ENCODE measurements at regions not wholly inside any gene's neighbourhood (a gene's known extent, or its start where the extent isn't known, plus 50 kb on each side); places are given as distances from the start of the nearest gene placed in this dataset.
"Not testable (repeated sequence)": the region's sequence is repeated elsewhere in the genome, so short reads cannot be mapped to it uniquely, and the experiment has no call there.

- no peak for DNase-seq (ENCODE audit: low read depth)
Observed at GRCh38 chrX:41003506-41004270, 81.6 kb upstream of the USP9X start.

- DNase-seq (ENCODE audit: low read depth): no peak
Observed at GRCh38 chrX:41005445-41005992, 79.7 kb upstream of the USP9X start.

GRCh38 chrX:41009850-41010846 lies 75.1 kb upstream of the USP9X start:
- peak; percentile 86 for DNase-seq (ENCODE audit: low read depth)

- DNase-seq (ENCODE audit: low read depth): no peak
Observed at GRCh38 chrX:41014776-41015360, 70.4 kb upstream of the USP9X start.

GRCh38 chrX:41017785-41018184 lies 67.5 kb upstream of the USP9X start:
- DNase-seq (ENCODE audit: low read depth): not testable (repeated sequence)

GRCh38 chrX:41018391-41019040 lies 66.7 kb upstream of the USP9X start:
- not testable (repeated sequence) for DNase-seq (ENCODE audit: low read depth)

GRCh38 chrX:41019041-41019392 lies 66.2 kb upstream of the USP9X start:
- no peak for DNase-seq (ENCODE audit: low read depth)

- DNase-seq (ENCODE audit: low read depth): no peak
Observed at GRCh38 chrX:41022566-41022965, 62.7 kb upstream of the USP9X start.

- DNase-seq (ENCODE audit: low read depth): no peak
Observed at GRCh38 chrX:41023098-41023497, 62.1 kb upstream of the USP9X start.

GRCh38 chrX:41024335-41024734 lies 60.9 kb upstream of the USP9X start:
- DNase-seq (ENCODE audit: low read depth): not testable (repeated sequence)

GRCh38 chrX:41024755-41025154 lies 60.5 kb upstream of the USP9X start:
- DNase-seq (ENCODE audit: low read depth): no peak

- DNase-seq (ENCODE audit: low read depth): no peak
Observed at GRCh38 chrX:41025926-41026701, 59.1 kb upstream of the USP9X start.

- no peak for DNase-seq (ENCODE audit: low read depth)
Observed at GRCh38 chrX:41026702-41027078, 58.6 kb upstream of the USP9X start.

- DNase-seq (ENCODE audit: low read depth): no peak
Observed at GRCh38 chrX:41029332-41029731, 55.9 kb upstream of the USP9X start.

- DNase-seq (ENCODE audit: low read depth): no peak
Observed at GRCh38 chrX:41031256-41031967, 53.8 kb upstream of the USP9X start.

GRCh38 chrX:41033299-41033698 lies 51.9 kb upstream of the USP9X start:
- DNase-seq (ENCODE audit: low read depth): no peak

- DNase-seq (ENCODE audit: low read depth): not testable (repeated sequence)
Observed at GRCh38 chrX:41034902-41035301, 50.3 kb upstream of the USP9X start.
